ENCODE measurements at regions not wholly inside any gene's neighbourhood (a gene's known extent, or its start where the extent isn't known, plus 50 kb on each side); places are given as distances from the start of the nearest gene placed in this dataset.

DNA sequence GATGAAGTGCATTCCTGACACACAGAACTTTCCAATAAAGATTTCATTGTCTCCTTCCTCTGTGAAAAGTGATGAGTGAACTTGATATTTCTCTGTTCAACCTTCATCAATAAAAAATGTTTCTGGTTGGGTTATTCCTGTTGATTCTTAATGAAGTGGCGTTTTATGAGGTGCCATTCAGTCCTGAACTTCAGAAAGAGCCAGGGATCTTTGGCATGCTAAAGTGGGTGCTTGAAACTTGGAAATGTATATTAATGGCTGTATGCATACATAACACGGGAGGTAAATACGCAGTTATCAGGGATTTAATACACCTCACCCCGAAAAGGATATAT is 151.6 kb downstream of the ACTR3B start:
- TF ChIP-seq FOXK1 (CRISPR knock-in tag; IDR thresholded peaks at IDR 0.05): no peak
- TF ChIP-seq, protein P1, sequence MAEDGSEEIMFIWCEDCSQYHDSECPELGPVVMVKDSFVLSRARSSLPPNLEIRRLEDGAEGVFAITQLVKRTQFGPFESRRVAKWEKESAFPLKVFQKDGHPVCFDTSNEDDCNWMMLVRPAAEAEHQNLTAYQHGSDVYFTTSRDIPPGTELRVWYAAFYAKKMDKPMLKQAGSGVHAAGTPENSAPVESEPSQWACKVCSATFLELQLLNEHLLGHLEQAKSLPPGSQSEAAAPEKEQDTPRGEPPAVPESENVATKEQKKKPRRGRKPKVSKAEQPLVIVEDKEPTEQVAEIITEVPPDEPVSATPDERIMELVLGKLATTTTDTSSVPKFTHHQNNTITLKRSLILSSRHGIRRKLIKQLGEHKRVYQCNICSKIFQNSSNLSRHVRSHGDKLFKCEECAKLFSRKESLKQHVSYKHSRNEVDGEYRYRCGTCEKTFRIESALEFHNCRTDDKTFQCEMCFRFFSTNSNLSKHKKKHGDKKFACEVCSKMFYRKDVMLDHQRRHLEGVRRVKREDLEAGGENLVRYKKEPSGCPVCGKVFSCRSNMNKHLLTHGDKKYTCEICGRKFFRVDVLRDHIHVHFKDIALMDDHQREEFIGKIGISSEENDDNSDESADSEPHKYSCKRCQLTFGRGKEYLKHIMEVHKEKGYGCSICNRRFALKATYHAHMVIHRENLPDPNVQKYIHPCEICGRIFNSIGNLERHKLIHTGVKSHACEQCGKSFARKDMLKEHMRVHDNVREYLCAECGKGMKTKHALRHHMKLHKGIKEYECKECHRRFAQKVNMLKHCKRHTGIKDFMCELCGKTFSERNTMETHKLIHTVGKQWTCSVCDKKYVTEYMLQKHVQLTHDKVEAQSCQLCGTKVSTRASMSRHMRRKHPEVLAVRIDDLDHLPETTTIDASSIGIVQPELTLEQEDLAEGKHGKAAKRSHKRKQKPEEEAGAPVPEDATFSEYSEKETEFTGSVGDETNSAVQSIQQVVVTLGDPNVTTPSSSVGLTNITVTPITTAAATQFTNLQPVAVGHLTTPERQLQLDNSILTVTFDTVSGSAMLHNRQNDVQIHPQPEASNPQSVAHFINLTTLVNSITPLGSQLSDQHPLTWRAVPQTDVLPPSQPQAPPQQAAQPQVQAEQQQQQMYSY (CRISPR knock-in tag; IDR thresholded peaks at IDR 0.05): no peak
- TF ChIP-seq HMGA2 (CRISPR knock-in tag; IDR thresholded peaks at IDR 0.05): no peak
- no peak for TF ChIP-seq CREB1 (CRISPR knock-in tag; IDR thresholded peaks at IDR 0.05)
- TF ChIP-seq ZNF121 (CRISPR knock-in tag; IDR thresholded peaks at IDR 0.05): no peak
- TF ChIP-seq CTCF (IDR thresholded peaks at IDR 0.05): no peak
- TF ChIP-seq MAX (CRISPR knock-in tag; IDR thresholded peaks at IDR 0.05): no peak
- no peak for TF ChIP-seq ELF4 (CRISPR knock-in tag; IDR thresholded peaks at IDR 0.05; ENCODE audit: low read depth)
- TF ChIP-seq, protein P2, sequence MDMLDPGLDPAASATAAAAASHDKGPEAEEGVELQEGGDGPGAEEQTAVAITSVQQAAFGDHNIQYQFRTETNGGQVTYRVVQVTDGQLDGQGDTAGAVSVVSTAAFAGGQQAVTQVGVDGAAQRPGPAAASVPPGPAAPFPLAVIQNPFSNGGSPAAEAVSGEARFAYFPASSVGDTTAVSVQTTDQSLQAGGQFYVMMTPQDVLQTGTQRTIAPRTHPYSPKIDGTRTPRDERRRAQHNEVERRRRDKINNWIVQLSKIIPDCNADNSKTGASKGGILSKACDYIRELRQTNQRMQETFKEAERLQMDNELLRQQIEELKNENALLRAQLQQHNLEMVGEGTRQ (CRISPR knock-in tag; IDR thresholded peaks at IDR 0.05): no peak
- TF ChIP-seq FOXJ3 (CRISPR knock-in tag; IDR thresholded peaks at IDR 0.05; ENCODE audit: borderline replicate concordance): no peak

All from WTC11 (cell line).